ENCODE measurements at regions not wholly inside any gene's neighbourhood (a gene's known extent, or its start where the extent isn't known, plus 50 kb on each side); places are given as distances from the start of the nearest gene placed in this dataset.

GRCh38 chr15:37701230-37701629, 233.2 kb upstream of the TMCO5A start:
- ATAC-seq (no peak), DNase-seq (no peak)
- no peak for TF ChIP-seq CTCF (IDR thresholded peaks at IDR 0.05)
- Histone ChIP-seq H3K27me3 (no peaks in the 10 kb centered on the region), H3K4me3 (no peak overlapping the region), H3K9me3 (no peaks in the 10 kb centered on the region), H3K36me3 (no peaks in the 10 kb centered on the region), H3K4me1 (no peaks in the 10 kb centered on the region), H3K27ac (no peak overlapping the region)
- intact Hi-C loops (cut with DNase I), result no loop called here

GRCh38 chr15:37709669-37710068, 224.8 kb upstream of the TMCO5A start:
- intact Hi-C loops (cut with DNase I), result no loop called here
- no peak overlapping the region for H3K27ac ChIP-seq
- no peak for TF ChIP-seq CTCF (IDR thresholded peaks at IDR 0.05)
- no peaks in the 10 kb centered on the region for H3K27me3 ChIP-seq
- peaks cover 0 to 11% of the 10 kb centered on the region in 2 donors for H3K9me3 ChIP-seq
- ATAC-seq (no peak), DNase-seq (no peak)
- H3K4me3 ChIP-seq, result no peak overlapping the region
- H3K36me3 ChIP-seq, result no peaks in the 10 kb centered on the region
- no peaks in the 10 kb centered on the region for H3K4me1 ChIP-seq

- Histone ChIP-seq H3K4me1 (no peaks in the 10 kb centered on the region), H3K9me3 (peaks cover 0 to 11% of the 10 kb centered on the region in 2 donors), H3K36me3 (no peaks in the 10 kb centered on the region), H3K4me3 (no peak overlapping the region), H3K27ac (no peak overlapping the region), H3K27me3 (no peaks in the 10 kb centered on the region)
- no peak for TF ChIP-seq CTCF (IDR thresholded peaks at IDR 0.05)
- intact Hi-C loops (cut with DNase I), result no loop called here
- DNase-seq, result no peak
- ATAC-seq, result no peak
These were observed 219.3 kb upstream of the TMCO5A start for GRCh38 chr15:37715101-37715500.

- peak in 1 of 4 donors; percentile 18 for DNase-seq
- no peaks in the 10 kb centered on the region for H3K4me1 ChIP-seq
- ATAC-seq, result no peak
These were observed 214.2 kb upstream of the TMCO5A start for GRCh38 chr15:37720267-37720666.

GRCh38 chr15:37731146-37731746, 203.2 kb upstream of the TMCO5A start:
- TF ChIP-seq CTCF (IDR thresholded peaks at IDR 0.05), result no peak
- no peak for ATAC-seq
- intact Hi-C loops (cut with DNase I), result no loop called here

More at GRCh38 chr15:37720267-37720666, 214.2 kb upstream of the TMCO5A start:
- no peak for TF ChIP-seq CTCF (IDR thresholded peaks at IDR 0.05)
- Histone ChIP-seq H3K27me3 (no peaks in the 10 kb centered on the region), H3K36me3 (no peaks in the 10 kb centered on the region), H3K27ac (no peak overlapping the region), H3K4me3 (no peak overlapping the region), H3K9me3 (no peaks in the 10 kb centered on the region)
- intact Hi-C loops (cut with DNase I), result no loop called here

More at GRCh38 chr15:37731146-37731746, 203.2 kb upstream of the TMCO5A start:
- Histone ChIP-seq H3K4me3 (no peak overlapping the region), H3K4me1 (no peaks in the 10 kb centered on the region), H3K9me3 (no peaks in the 10 kb centered on the region), H3K27ac (no peak overlapping the region), H3K36me3 (no peaks in the 10 kb centered on the region), H3K27me3 (no peaks in the 10 kb centered on the region)
- no peak for DNase-seq

All from left lung (tissue), 4 donors.